ENCODE measurements at regions not wholly inside any gene's neighbourhood (a gene's known extent, or its start where the extent isn't known, plus 50 kb on each side); places are given as distances from the start of the nearest gene placed in this dataset.

DNA sequence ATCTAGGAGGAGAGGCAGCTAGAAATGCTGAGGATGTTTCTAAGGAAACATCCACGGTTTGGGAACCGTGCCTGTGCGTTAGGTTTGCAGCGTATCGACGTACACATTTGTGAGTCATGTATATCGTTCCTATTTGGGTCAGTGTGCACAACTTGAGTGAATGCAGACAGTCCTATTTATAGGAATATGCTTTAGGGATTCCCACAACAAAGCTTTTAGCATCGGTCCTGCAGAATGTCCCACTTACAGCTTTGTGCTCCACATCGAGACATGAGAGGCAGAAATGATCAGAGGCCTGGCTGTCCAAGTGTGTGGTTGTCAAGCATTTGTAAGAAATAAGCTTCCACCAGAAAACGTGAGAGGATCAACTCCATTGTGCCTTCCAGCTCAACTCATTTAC is 1282.7 kb upstream of the WWC1 start:
- no peak for ATAC-seq
- Histone ChIP-seq H3K4me1 (ENCODE audit: control insufficient read depth, insufficient read depth, low read length) (no peaks in the 10 kb centered on the region), H2AFZ (ENCODE audit: control insufficient read depth, low read depth, low read length) (no peak overlapping the region), H3K9me3 (replicated peaks; ENCODE audit: control insufficient read depth, insufficient read depth, low read length) (no peaks in the 10 kb centered on the region), H3K27ac (ENCODE audit: control insufficient read depth, insufficient read depth) (no peak overlapping the region), H4K20me1 (ENCODE audit: control insufficient read depth, insufficient read depth) (no peaks in the 10 kb centered on the region), H3K9ac (ENCODE audit: control insufficient read depth, insufficient read depth, low read length) (no peak overlapping the region), H3K4me2 (ENCODE audit: control insufficient read depth, insufficient read depth) (no peak overlapping the region), H3K4me3 (no peak overlapping the region), H3K27me3 (replicated peaks in 1 of 2; ENCODE audit: control insufficient read depth in 2 of 2, insufficient read depth in 2 of 2, low read length in 1 of 2) (no peaks in the 10 kb centered on the region), H3K79me2 (ENCODE audit: control insufficient read depth, insufficient read depth, low read length) (no peaks in the 10 kb centered on the region), H3K36me3 (ENCODE audit: control insufficient read depth in 2 of 2, insufficient read depth in 2 of 2, low read length in 1 of 2) (no peaks in the 10 kb centered on the region)
- FAIRE-seq, result no peak
- no peak for DNase-seq (ENCODE audit: low read depth, low spot score)
- POLR2A ChIA-PET, result no interaction called here
- CTCF ChIA-PET, result interaction anchor here (1.2 kb wide), 1 partner anchor 19 kb away, joined by 3 read pairs; no protein-coding TSS in a partner anchor
- in situ Hi-C loops (cut with MboI), result no loop called here
- 15% methylated on average over 10 of the region's 10 CpGs for WGBS (ENCODE audit: insufficient coverage, insufficient replicate concordance, low lambda C conversion rate, missing lambda C conversion rate)
- RAD21 ChIA-PET (ENCODE audit: unreplicated experiment), result no interaction called here
- intact Hi-C loops (cut with micrococcal nuclease; ENCODE audit: unreplicated experiment), result no loop called here
- SMC1A ChIA-PET (ENCODE audit: uncharacterized antibody, unreplicated experiment), result no interaction called here
- TF ChIP-seq NFXL1 (IDR thresholded peaks at IDR 0.05; ENCODE audit: borderline replicate concordance) (no peak), YBX1 (IDR thresholded peaks at IDR 0.05) (no peak), POLR2AphosphoS5 (IDR thresholded peaks at IDR 0.05; ENCODE audit: low read length) (no peak), MTA2 (IDR thresholded peaks at IDR 0.05; ENCODE audit: low read depth) (no peak), BRCA1 (IDR thresholded peaks at IDR 0.05; ENCODE audit: low read depth, low read length) (no peak), FOXK2 (IDR thresholded peaks at IDR 0.05) (no peak), JUNB (IDR thresholded peaks at IDR 0.05) (no peak), BCL11A (IDR thresholded peaks at IDR 0.05; ENCODE audit: low read depth, low read length) (no peak), SPI1 (IDR thresholded peaks at IDR 0.05; ENCODE audit: borderline replicate concordance, insufficient read depth, low read depth, low read length) (no peak), KAT2A (conservative IDR thresholded peaks at IDR 0.05; ENCODE audit: control insufficient read depth, low read depth, low read length) (no peak), KDM1A (IDR thresholded peaks at IDR 0.05; ENCODE audit: borderline replicate concordance) (no peak), E4F1 (IDR thresholded peaks at IDR 0.05; ENCODE audit: borderline replicate concordance, partially characterized antibody) (no peak), PML (IDR thresholded peaks at IDR 0.05; ENCODE audit: low read length) (no peak), GATAD2B (conservative IDR thresholded peaks at IDR 0.05; ENCODE audit: low read depth) (no peak)
- TF ChIP-seq, protein P1, sequence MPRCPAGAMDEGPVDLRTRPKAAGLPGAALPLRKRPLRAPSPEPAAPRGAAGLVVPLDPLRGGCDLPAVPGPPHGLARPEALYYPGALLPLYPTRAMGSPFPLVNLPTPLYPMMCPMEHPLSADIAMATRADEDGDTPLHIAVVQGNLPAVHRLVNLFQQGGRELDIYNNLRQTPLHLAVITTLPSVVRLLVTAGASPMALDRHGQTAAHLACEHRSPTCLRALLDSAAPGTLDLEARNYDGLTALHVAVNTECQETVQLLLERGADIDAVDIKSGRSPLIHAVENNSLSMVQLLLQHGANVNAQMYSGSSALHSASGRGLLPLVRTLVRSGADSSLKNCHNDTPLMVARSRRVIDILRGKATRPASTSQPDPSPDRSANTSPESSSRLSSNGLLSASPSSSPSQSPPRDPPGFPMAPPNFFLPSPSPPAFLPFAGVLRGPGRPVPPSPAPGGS (IDR thresholded peaks at IDR 0.05; ENCODE audit: borderline replicate concordance, insufficient read depth, low read depth, low read length, poor library complexity, severe bottlenecking), result no peak
- no TSS peak for BruUV-seq (replicated peaks)

Data from GM12878 (cell line).